Inflammatory macrophage treated with lipopolysaccharide for 1 hour (primary cell): ENCODE measurements at regions not wholly inside any gene's neighbourhood (a gene's known extent, or its start where the extent isn't known, plus 50 kb on each side); places are given as distances from the start of the nearest gene placed in this dataset.
"Not testable (repeated sequence)": the region's sequence is repeated elsewhere in the genome, so short reads cannot be mapped to it uniquely, and the experiment has no call there.

Experiments
- DNase-seq, 2 donors: peaks; one replicate each; pipeline ENCODE4 v3.0.0-alpha.2; 2020 to 2022

- DNase-seq: no peak
Observed at GRCh38 chr14:28382444-28383190, 384.0 kb upstream of the FOXG1 start.

GRCh38 chr14:28398506-28398905 lies 368.1 kb upstream of the FOXG1 start:
- no peak for DNase-seq

DNA sequence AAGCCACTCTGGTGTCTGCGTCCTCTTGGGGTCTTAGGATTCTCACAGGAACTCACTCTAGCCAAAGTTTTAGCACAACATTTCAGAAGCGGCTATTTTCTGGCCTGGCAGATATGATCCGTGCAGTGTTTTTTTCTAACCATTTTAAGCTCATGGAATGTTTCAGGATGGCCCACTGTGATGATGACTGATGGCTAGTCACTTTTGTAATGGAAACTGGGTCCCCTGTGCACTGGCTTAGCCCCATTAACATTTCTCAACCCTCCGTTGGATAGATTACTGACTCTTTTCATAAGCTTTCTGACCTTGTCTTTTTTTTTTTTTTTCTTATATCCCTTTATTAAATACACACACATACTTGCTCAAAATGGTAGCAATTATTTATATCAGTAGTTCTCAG lies 364.9 kb upstream of the FOXG1 start:
- DNase-seq: not testable (repeated sequence)

GRCh38 chr14:28406196-28406595 lies 360.4 kb upstream of the FOXG1 start:
- no peak for DNase-seq

- no peak for DNase-seq
Observed at GRCh38 chr14:28407031-28407825, 359.4 kb upstream of the FOXG1 start.

- DNase-seq: no peak
Observed at GRCh38 chr14:28407996-28408395, 358.6 kb upstream of the FOXG1 start.

- DNase-seq: no peak
Observed at GRCh38 chr14:28412077-28412476, 354.5 kb upstream of the FOXG1 start.

DNA sequence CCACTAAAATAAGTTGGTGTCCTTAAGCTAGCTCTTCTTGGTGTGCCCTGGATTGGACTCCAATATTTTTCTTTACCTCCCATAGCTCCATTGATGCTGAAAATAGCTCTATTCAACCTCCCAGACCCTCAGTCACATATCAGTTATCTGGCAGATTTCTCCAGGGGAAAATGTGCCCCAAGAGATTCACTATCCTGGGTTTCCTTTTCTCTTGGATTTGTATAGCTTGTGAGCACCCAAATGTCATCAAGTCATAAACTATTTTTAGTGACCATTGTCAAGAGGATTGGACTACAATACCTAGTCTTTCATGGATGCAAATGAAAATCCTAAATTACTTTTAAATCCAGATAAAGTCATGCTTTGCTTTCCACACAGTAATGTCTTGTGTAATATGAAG lies 339.6 kb upstream of the FOXG1 start:
- no peak for DNase-seq

DNA sequence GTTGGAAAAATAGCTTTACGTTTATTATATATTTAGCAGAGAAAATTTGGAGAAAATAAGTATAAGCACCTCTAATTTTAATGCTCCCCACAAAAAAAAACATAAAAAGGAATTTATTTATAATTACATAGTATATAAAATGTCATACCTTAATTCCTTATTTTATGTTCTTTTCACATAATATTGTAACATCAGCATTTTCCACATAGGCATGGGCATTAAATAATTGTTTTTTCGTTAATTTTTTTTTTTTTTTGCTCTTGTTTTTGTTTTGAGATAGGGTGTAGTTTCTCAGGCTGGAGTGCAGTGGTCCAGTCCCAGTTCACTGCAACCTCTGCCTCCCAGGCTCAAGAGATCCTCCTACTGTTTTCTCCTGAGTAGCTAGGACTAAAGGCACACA lies 329.8 kb upstream of the FOXG1 start:
- DNase-seq: no peak

DNA sequence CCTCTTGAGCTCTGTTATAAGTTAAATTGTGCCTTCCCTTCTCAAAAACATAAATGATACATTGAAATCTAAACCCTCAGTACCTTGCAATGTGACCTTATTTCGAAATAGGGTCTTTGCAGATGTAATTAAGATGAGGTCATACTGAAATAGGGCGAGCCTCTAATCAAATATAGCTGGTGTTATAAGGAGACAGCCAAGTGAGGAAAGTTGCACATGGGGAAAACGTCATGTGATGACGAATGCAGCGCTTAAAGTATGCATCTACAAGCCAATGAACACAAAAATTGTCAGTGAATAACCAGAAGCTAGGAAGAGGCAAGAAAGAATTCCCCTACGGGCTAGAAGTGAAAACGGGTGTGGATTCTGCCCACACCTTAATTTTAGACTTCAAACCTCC lies 305.2 kb upstream of the FOXG1 start:
- DNase-seq: no peak

DNA sequence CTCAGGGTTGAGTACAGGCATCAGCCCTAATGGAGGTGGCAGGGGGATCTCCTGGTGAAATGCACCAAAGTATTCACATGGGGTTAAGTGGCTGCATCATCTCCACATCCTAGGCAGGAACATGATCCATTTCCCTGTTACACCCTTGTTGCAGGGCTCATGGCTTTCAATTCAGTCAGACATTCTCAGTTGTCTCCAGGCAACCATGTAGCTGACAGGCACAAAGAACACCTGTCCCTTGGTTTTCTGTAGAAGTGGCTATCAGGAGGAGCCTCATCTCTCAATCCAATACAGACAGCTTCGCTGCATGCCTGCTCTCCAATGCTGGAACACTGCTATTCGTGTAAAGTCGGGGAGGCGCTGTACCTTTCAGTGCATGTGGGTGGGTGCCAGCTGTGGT lies 299.0 kb upstream of the FOXG1 start:
- no peak for DNase-seq

- no peak for DNase-seq
Observed at GRCh38 chr14:28468191-28469151, 298.1 kb upstream of the FOXG1 start.

GRCh38 chr14:28482251-28483040 lies 284.1 kb upstream of the FOXG1 start:
- no peak for DNase-seq

- DNase-seq: no peak
Observed at GRCh38 chr14:28483506-28483905, 283.1 kb upstream of the FOXG1 start.

GRCh38 chr14:28488684-28489083 lies 277.9 kb upstream of the FOXG1 start:
- DNase-seq: no peak

DNA sequence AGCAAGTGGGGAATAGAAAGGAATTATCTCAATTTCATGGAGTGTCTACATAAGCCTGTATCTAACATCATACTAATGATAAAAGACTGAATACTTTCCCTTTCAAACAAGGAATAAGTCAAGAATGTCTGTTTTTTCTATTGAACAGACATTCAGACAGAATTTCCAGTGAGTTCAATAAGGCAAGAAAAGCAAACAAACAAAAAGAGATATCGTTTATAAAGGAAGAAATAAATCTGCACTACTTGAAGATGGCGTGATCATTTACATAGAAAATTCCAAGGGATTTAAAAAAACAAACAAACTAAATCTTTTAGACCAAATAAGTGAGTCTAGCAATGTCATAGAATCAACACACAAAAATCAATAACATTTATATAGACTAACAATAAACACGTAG lies 273.1 kb upstream of the FOXG1 start:
- no peak for DNase-seq

GRCh38 chr14:28494196-28494595 lies 272.4 kb upstream of the FOXG1 start:
- no peak for DNase-seq

- no peak for DNase-seq
Observed at GRCh38 chr14:28496364-28496763, 270.2 kb upstream of the FOXG1 start.

DNA sequence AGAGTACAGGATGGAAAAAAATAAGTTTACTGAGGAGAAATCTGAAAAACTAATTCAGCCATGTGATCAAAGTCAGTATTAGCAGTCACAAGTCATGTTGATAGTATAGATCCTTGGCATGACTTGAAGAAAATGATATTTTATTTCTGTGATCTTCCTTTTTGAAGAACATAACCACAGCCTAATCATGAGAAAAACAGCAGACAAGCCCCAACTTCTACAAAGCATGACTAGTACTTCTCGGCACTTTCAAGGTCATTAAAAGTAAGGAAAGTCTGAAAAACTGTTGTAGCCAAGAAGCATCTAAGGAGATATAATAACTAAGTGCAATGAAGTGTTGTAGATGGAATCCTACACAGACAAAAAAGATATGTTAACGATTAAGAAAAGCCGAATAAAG lies 264.1 kb upstream of the FOXG1 start:
- no peak for DNase-seq

- DNase-seq: no peak
Observed at GRCh38 chr14:28515571-28515970, 251.0 kb upstream of the FOXG1 start.

GRCh38 chr14:28536889-28537288 lies 229.7 kb upstream of the FOXG1 start:
- DNase-seq: no peak

- no peak for DNase-seq
Observed at GRCh38 chr14:28542040-28542439, 224.5 kb upstream of the FOXG1 start.
